ENCODE measurements at regions not wholly inside any gene's neighbourhood (a gene's known extent, or its start where the extent isn't known, plus 50 kb on each side); places are given as distances from the start of the nearest gene placed in this dataset.

GRCh38 chr22:47435204-47435487 is 672.7 kb downstream of the TBC1D22A start:
- TF ChIP-seq, protein P1, sequence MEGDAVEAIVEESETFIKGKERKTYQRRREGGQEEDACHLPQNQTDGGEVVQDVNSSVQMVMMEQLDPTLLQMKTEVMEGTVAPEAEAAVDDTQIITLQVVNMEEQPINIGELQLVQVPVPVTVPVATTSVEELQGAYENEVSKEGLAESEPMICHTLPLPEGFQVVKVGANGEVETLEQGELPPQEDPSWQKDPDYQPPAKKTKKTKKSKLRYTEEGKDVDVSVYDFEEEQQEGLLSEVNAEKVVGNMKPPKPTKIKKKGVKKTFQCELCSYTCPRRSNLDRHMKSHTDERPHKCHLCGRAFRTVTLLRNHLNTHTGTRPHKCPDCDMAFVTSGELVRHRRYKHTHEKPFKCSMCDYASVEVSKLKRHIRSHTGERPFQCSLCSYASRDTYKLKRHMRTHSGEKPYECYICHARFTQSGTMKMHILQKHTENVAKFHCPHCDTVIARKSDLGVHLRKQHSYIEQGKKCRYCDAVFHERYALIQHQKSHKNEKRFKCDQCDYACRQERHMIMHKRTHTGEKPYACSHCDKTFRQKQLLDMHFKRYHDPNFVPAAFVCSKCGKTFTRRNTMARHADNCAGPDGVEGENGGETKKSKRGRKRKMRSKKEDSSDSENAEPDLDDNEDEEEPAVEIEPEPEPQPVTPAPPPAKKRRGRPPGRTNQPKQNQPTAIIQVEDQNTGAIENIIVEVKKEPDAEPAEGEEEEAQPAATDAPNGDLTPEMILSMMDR (conservative IDR thresholded peaks at IDR 0.05; ENCODE audit: low read length) = no peak
- TF ChIP-seq EZH2phosphoT487 (IDR thresholded peaks at IDR 0.05; ENCODE audit: borderline replicate concordance) = no peak
